HepG2 (cell line): ENCODE measurements at regions not wholly inside any gene's neighbourhood (a gene's known extent, or its start where the extent isn't known, plus 50 kb on each side); places are given as distances from the start of the nearest gene placed in this dataset.

Experiments
- ATAC-seq: fragments of 200-7000 bp; cut with Tn5 transposase; 3 replicates; pipeline ENCODE4 v1.9.1; 2020; ENCODE audit warnings: mild to moderate bottlenecking, moderate library complexity
- BruUV-seq: library from RNA; stranded (reverse); fragments of 400-500 nt; replicated peaks from 2 replicates; lab custom pipeline; 2021; lab: Mats Ljungman, UMichigan
- CTCF ChIA-PET: fragments of 300-600 bp; formaldehyde crosslinking; extraction: SDS; loops from one replicate; lab custom pipeline; 2021; ENCODE audit warnings: low total read pairs, inconsistent platforms, low intra/inter-chr PET ratio; lab: Yijun Ruan, JAX
- POLR2A ChIA-PET: fragments of 350-600 bp; sonication (Branson Sonifier 250); formaldehyde crosslinking; loops from one replicate; lab custom pipeline; 2020; ENCODE audit warnings: antibody characterized with exemption, inconsistent platforms; lab: Yijun Ruan, JAX
- DNase-seq: peaks from one replicate; pipeline ENCODE4 v3.0.0-alpha.2; 2015; ENCODE audit warnings: low spot score
- FAIRE-seq: peaks from 3 replicates; lab custom pipeline; 2011; peaks lifted over from hg19 to GRCh38; lab: Jason Lieb, UNC
- H2AFZ ChIP-seq: one replicate; pipeline ENCODE4 v1.6.1; 2011; ENCODE audit warnings: low read length, inconsistent platforms
- H3K27ac ChIP-seq: fragments of 300-600 bp; 3 replicates; pipeline ENCODE4 v1.8.0; 2011; ENCODE audit warnings: mixed run types, mild to moderate bottlenecking, mixed read lengths, low read length, inconsistent platforms; ENCODE audit not compliant: insufficient read depth; ENCODE audit errors: extremely low read length
- H3K27me3 ChIP-seq, 2 experiments: fragments of 200-600 bp in 1 of 2; 2 replicates in 1 of 2; 3 replicates in 1 of 2; pipeline versions ENCODE4 v1.6.0 to v1.8.0; 2011; ENCODE audit warnings: low read length in 2 of 2, mild to moderate bottlenecking in 2 of 2, moderate library complexity in 2 of 2, inconsistent platforms in 1 of 2; ENCODE audit not compliant: insufficient read depth in 2 of 2, control insufficient read depth in 1 of 2
- H3K36me3 ChIP-seq, 2 experiments: fragments of 200-600 bp in 1 of 2; replicated peaks in 1 of 2; 2 replicates in 1 of 2; 3 replicates in 1 of 2; pipeline versions ENCODE4 v1.5.1 to v1.8.0; 2011; ENCODE audit warnings: low read length in 2 of 2, inconsistent platforms in 1 of 2; ENCODE audit not compliant: insufficient read depth in 2 of 2, control insufficient read depth in 1 of 2
- H3K4me1 ChIP-seq: 2 replicates; pipeline ENCODE4 v1.5.1; 2012; ENCODE audit warnings: low read length, inconsistent platforms; ENCODE audit not compliant: insufficient read depth
- H3K4me2 ChIP-seq: 2 replicates; pipeline ENCODE4 v1.6.0; 2011; ENCODE audit warnings: low read depth, low read length, inconsistent platforms
- H3K4me3 ChIP-seq, 3 experiments: fragments of 200-600 bp in 1 of 3; sonication (generic), shearing (Covaris generic) in 1 of 3; replicated peaks in 1 of 3; 2 replicates each; pipeline ENCODE4 v1.5.1; 2011 to 2016; ENCODE audit warnings: low read length in 3 of 3, inconsistent platforms in 2 of 3, low read depth in 2 of 3, mild to moderate bottlenecking in 2 of 3, control low read depth in 1 of 3, mixed read lengths in 1 of 3; ENCODE audit not compliant: insufficient read depth in 1 of 3
- H3K79me2 ChIP-seq: one replicate; pipeline ENCODE4 v1.6.1; 2011; ENCODE audit warnings: low read length, inconsistent platforms; ENCODE audit not compliant: insufficient read depth
- H3K9ac ChIP-seq: 2 replicates; pipeline ENCODE4 v1.6.0; 2011; ENCODE audit warnings: mild to moderate bottlenecking, low read depth, low read length, inconsistent platforms; ENCODE audit not compliant: insufficient read depth
- H3K9me3 ChIP-seq: 2 replicates; pipeline ENCODE4 v1.5.1; 2012; ENCODE audit warnings: mild to moderate bottlenecking, low read length
- H4K20me1 ChIP-seq: 2 replicates; pipeline ENCODE4 v1.6.0; 2011; ENCODE audit warnings: inconsistent platforms, mild to moderate bottlenecking, low read length, moderate library complexity; ENCODE audit not compliant: insufficient read depth
- ARHGAP35 ChIP-seq: sonication (generic); formaldehyde crosslinking; IDR thresholded peaks from 2 replicates; pipeline ENCODE4 v1.9.0; 2022; ENCODE audit warnings: mild to moderate bottlenecking, inconsistent platforms, moderate library complexity, missing genetic modification reagents, borderline replicate concordance
- ASH2L ChIP-seq: fragments of 300-600, 200-600 bp; sonication (generic); IDR thresholded peaks from 2 replicates; pipeline ENCODE4 v1.7.0; 2017; ENCODE audit warnings: low read depth, mild to moderate bottlenecking, moderate library complexity, mixed read lengths, low read length; ENCODE audit not compliant: insufficient read length
- FOXO1 ChIP-seq: sonication (generic); formaldehyde crosslinking; IDR thresholded peaks from 2 replicates; pipeline ENCODE4 v1.4.0; 2020; ENCODE audit warnings: missing genetic modification reagents
- FOXP4 ChIP-seq: sonication (generic); formaldehyde crosslinking; IDR thresholded peaks from 2 replicates; pipeline ENCODE4 v1.4.0; 2020; ENCODE audit warnings: missing genetic modification reagents
- MEF2D ChIP-seq: sonication (generic); formaldehyde crosslinking; IDR thresholded peaks from 2 replicates; pipeline ENCODE4 v1.5.1; 2020; ENCODE audit warnings: mild to moderate bottlenecking, missing genetic modification reagents
- MIER3 ChIP-seq: IDR thresholded peaks from 2 replicates; pipeline ENCODE4 v1.6.1; 2016; ENCODE audit warnings: missing compliant biosample characterization, borderline replicate concordance
- NCOA2 ChIP-seq: sonication (generic); formaldehyde crosslinking; IDR thresholded peaks from 2 replicates; pipeline ENCODE4 v1.8.0; 2022; ENCODE audit warnings: inconsistent platforms
- PAXIP1 ChIP-seq: sonication (generic); formaldehyde crosslinking; conservative IDR thresholded peaks from 2 replicates; pipeline ENCODE4 v1.4.0; 2020; ENCODE audit warnings: mild to moderate bottlenecking, missing genetic modification reagents, moderate library complexity
- STAG1 ChIP-seq: sonication (generic); formaldehyde crosslinking; IDR thresholded peaks from 2 replicates; pipeline ENCODE4 v1.4.0; 2020; ENCODE audit warnings: missing genetic modification reagents
- TBX2 ChIP-seq: sonication (generic); formaldehyde crosslinking; IDR thresholded peaks from 2 replicates; pipeline ENCODE4 v1.5.0; 2020; ENCODE audit warnings: missing genetic modification reagents, mild to moderate bottlenecking, borderline replicate concordance
- ZFY ChIP-seq: sonication (generic); formaldehyde crosslinking; IDR thresholded peaks from 2 replicates; pipeline ENCODE4 v1.4.0; 2020; ENCODE audit warnings: missing genetic modification reagents
- ZGPAT ChIP-seq: IDR thresholded peaks from 2 replicates; pipeline ENCODE4 v1.6.1; 2016; ENCODE audit warnings: mild to moderate bottlenecking
- ZNF12 ChIP-seq: sonication (generic); formaldehyde crosslinking; IDR thresholded peaks from 2 replicates; pipeline ENCODE4 v1.5.0; 2020; ENCODE audit warnings: missing genetic modification reagents
- ZNF580 ChIP-seq: IDR thresholded peaks from 2 replicates; pipeline ENCODE4 v1.6.1; 2016; ENCODE audit warnings: low read depth, borderline replicate concordance
- ZNF761 ChIP-seq: sonication (generic); formaldehyde crosslinking; conservative IDR thresholded peaks from 2 replicates; pipeline ENCODE4 v1.4.0; 2020; ENCODE audit warnings: mild to moderate bottlenecking, missing genetic modification reagents
- WGBS: methylation state at CpG from one replicate; pipeline ENCODE4 v1.1.6; 2017; ENCODE audit warnings: low lambda C conversion rate; 5-methylcytosine and 5-hydroxymethylcytosine counted together
- in situ Hi-C: cut with HindIII; loops from 2 replicates; pipeline ENCODE4 v1.10.0; 2017; ENCODE audit warnings: low pct_unique_long_range_greater_than_20kb; ENCODE audit not compliant: extremely low pct_ligation_motif_present
- intact Hi-C: fragments of 100-400 bp; cut with micrococcal nuclease; formaldehyde crosslinking; loops from one replicate; pipeline ENCODE4 v1.10.0; 2022; ENCODE audit not compliant: unreplicated experiment

GRCh38 chr2:62589691-62590356 lies 83.8 kb upstream of the TMEM17 start:
- Histone ChIP-seq H3K79me2 (no peaks in the 10 kb centered on the region), H3K27me3 (no peaks in the 10 kb centered on the region), H3K36me3 (no peaks in the 10 kb centered on the region), H3K4me2 (peak overlapping the region; percentile 15), H3K9ac (peak overlapping the region; percentile 18; the same call in 1 of the 2 replicates), H4K20me1 (no peaks in the 10 kb centered on the region), H3K27ac (peak overlapping the region; percentile 52), H3K4me3 (no peak overlapping the region), H3K4me1 (peaks cover 58% of the 10 kb centered on the region), H2AFZ (peak overlapping the region; percentile 60), H3K9me3 (no peaks in the 10 kb centered on the region)
- ChIA-PET POLR2A (interaction anchor here (1.1 to 1.7 kb wide), 10 partner anchors 8 to 132 kb away, joined by 3 to 18 read pairs (median 6); partner anchors contain the start of gene EHBP1), CTCF (no interaction called here)
- 39% methylated on average over 4 of the region's 4 CpGs for WGBS
- FAIRE-seq (no peak), ATAC-seq (peak; percentile 92), DNase-seq (peak; percentile 65)
- intact Hi-C loops (no loop called here), in situ Hi-C loops (no loop called here)
- BruUV-seq: no TSS peak
- TF ChIP-seq ASH2L (peak; percentile 52), ZGPAT (CRISPR knock-in tag) (peak; percentile 55), ZNF580 (CRISPR knock-in tag) (peak; percentile 58; the same call in 1 of the 2 replicates), FOXO1 (CRISPR knock-in tag) (peak; percentile 53), TBX2 (peak; percentile 27; the same call in 1 of the 2 replicates), ZNF761 (CRISPR knock-in tag) (peak; percentile 25; the same call in 1 of the 2 replicates), ZNF12 (CRISPR knock-in tag) (peak; percentile 24; the same call in 1 of the 2 replicates), NCOA2 (CRISPR knock-in tag) (peak; percentile 33; the same call in 1 of the 2 replicates), ARHGAP35 (CRISPR knock-in tag) (no peak), MEF2D (CRISPR knock-in tag) (peak; percentile 39; the same call in 1 of the 2 replicates), STAG1 (CRISPR knock-in tag) (0 out of 2 replicates have a peak, but pooled peaks have one; percentile 2), FOXP4 (CRISPR knock-in tag) (peak; percentile 47), MIER3 (CRISPR knock-in tag) (peak; percentile 58; the same call in 1 of the 2 replicates), PAXIP1 (CRISPR knock-in tag) (peak; percentile 54), ZFY (CRISPR knock-in tag) (peak; percentile 44; the same call in 1 of the 2 replicates)
